GM23338 (cell line): ENCODE measurements at regions not wholly inside any gene's neighbourhood (a gene's known extent, or its start where the extent isn't known, plus 50 kb on each side); places are given as distances from the start of the nearest gene placed in this dataset.

Experiments used
- ATAC-seq: fragments of 200-7000 bp; cut with Tn5 transposase; 3 replicates; pipeline ENCODE4 v1.9.1; 2020
- DNase-seq: peaks from one replicate; pipeline ENCODE4 v3.0.0-alpha.2; 2015; ENCODE audit warnings: low spot score
- H2AFZ ChIP-seq: fragments of 200-600 bp; sonication (generic); 2 replicates; pipeline ENCODE4 v1.8.0; 2016; ENCODE audit warnings: antibody characterized with exemption, mild to moderate bottlenecking, moderate library complexity
- H3F3A ChIP-seq: fragments of 200-600 bp; sonication (generic); replicated peaks from 2 replicates; pipeline ENCODE4 v1.8.0; 2017; ENCODE audit warnings: antibody characterized with exemption, mixed run types, low read depth
- H3K27ac ChIP-seq: fragments of 200-600 bp; sonication (generic); 2 replicates; pipeline ENCODE4 v1.6.1; 2016; ENCODE audit warnings: low read depth
- H3K27me3 ChIP-seq: fragments of 200-600 bp; sonication (generic); 2 replicates; pipeline ENCODE4 v1.8.0; 2016; ENCODE audit warnings: mild to moderate bottlenecking, mixed run types, moderate library complexity; ENCODE audit not compliant: insufficient read depth
- H3K36me3 ChIP-seq: fragments of 200-600 bp; sonication (generic); 2 replicates; pipeline ENCODE4 v1.8.0; 2016; ENCODE audit warnings: mild to moderate bottlenecking; ENCODE audit not compliant: insufficient read depth
- H3K4me1 ChIP-seq: fragments of 200-600 bp; sonication (generic); 2 replicates; pipeline ENCODE4 v1.8.0; 2016; ENCODE audit warnings: mild to moderate bottlenecking, moderate library complexity; ENCODE audit not compliant: insufficient read depth
- H3K4me2 ChIP-seq: fragments of 200-600 bp; sonication (generic); 2 replicates; pipeline ENCODE4 v1.7.1; 2017; ENCODE audit warnings: mixed run types
- H3K4me3 ChIP-seq: fragments of 200-600 bp; sonication (generic); 2 replicates; pipeline ENCODE4 v1.6.1; 2016; ENCODE audit warnings: mixed run types
- H3K79me2 ChIP-seq: fragments of 200-600 bp; sonication (generic); replicated peaks from 2 replicates; pipeline ENCODE4 v1.8.0; 2017; ENCODE audit warnings: mild to moderate bottlenecking; ENCODE audit not compliant: insufficient read depth
- H3K9me2 ChIP-seq: fragments of 200-600 bp; sonication (generic); 2 replicates; pipeline ENCODE4 v1.8.0; 2017; ENCODE audit not compliant: insufficient read depth
- H4K20me1 ChIP-seq: fragments of 200-600 bp; sonication (generic); replicated peaks from 2 replicates; pipeline ENCODE4 v1.8.0; 2017; ENCODE audit warnings: mild to moderate bottlenecking; ENCODE audit not compliant: insufficient read depth
- H3K27ac Mint-ChIP-seq: 2 replicates; pipeline ENCODE4 v1.8.0; 2020; ENCODE audit warnings: inconsistent platforms, mild to moderate bottlenecking, moderate library complexity, mixed read lengths
- H3K27me3 Mint-ChIP-seq: 3 replicates; pipeline ENCODE4 v1.8.0; 2022; ENCODE audit warnings: low read depth, mild to moderate bottlenecking, moderate library complexity, mixed read lengths, inconsistent platforms; ENCODE audit not compliant: insufficient read depth, poor library complexity
- H3K36me3 Mint-ChIP-seq: 3 replicates; pipeline ENCODE4 v1.8.0; 2021; ENCODE audit warnings: low read depth, mild to moderate bottlenecking, inconsistent platforms, moderate library complexity, mixed read lengths
- H3K4me1 Mint-ChIP-seq: 3 replicates; pipeline ENCODE4 v1.8.0; 2020; ENCODE audit warnings: mild to moderate bottlenecking, inconsistent platforms, mixed read lengths
- H3K4me3 Mint-ChIP-seq: 3 replicates; pipeline ENCODE4 v1.8.0; 2021; ENCODE audit warnings: moderate library complexity, mild to moderate bottlenecking, inconsistent platforms, mixed read lengths
- H3K9me3 Mint-ChIP-seq: 3 replicates; pipeline ENCODE4 v1.8.0; 2020; ENCODE audit warnings: moderate library complexity, mild to moderate bottlenecking, inconsistent platforms, mixed read lengths
- CTCF ChIP-seq, 2 experiments: fragments of 200-600 bp in 1 of 2; sonication (generic) in 1 of 2; conservative IDR thresholded peaks; 2 replicates each; pipeline versions ENCODE4 v1.5.1 to v1.6.1; 2016 to 2017; ENCODE audit warnings: antibody characterized with exemption in 2 of 2, low read depth in 2 of 2, mild to moderate bottlenecking in 2 of 2, moderate library complexity in 1 of 2
- EZH2 ChIP-seq: fragments of 200-600 bp; sonication (generic); IDR thresholded peaks from one replicate; pipeline ENCODE4 v1.8.0; 2017; ENCODE audit warnings: antibody characterized with exemption, mild to moderate bottlenecking, low read depth; ENCODE audit not compliant: unreplicated experiment
- EZH2phosphoT487 ChIP-seq: fragments of 200-600 bp; sonication (generic); IDR thresholded peaks from one replicate; pipeline ENCODE4 v1.8.1; 2018; ENCODE audit warnings: antibody characterized with exemption; ENCODE audit not compliant: unreplicated experiment
- JUNB ChIP-seq: IDR thresholded peaks from one replicate; pipeline ENCODE4 v1.6.1; 2016; ENCODE audit warnings: antibody characterized with exemption; ENCODE audit not compliant: unreplicated experiment
- NANOG ChIP-seq: IDR thresholded peaks from 2 replicates; pipeline ENCODE4 v1.6.1; 2016; ENCODE audit warnings: antibody characterized with exemption, borderline replicate concordance
- POLR2AphosphoS5 ChIP-seq: IDR thresholded peaks from 2 replicates; pipeline ENCODE4 v1.6.1; 2016; ENCODE audit warnings: antibody characterized with exemption, low read depth
- REST ChIP-seq: IDR thresholded peaks from one replicate; pipeline ENCODE4 v1.6.1; 2018; ENCODE audit warnings: antibody characterized with exemption; ENCODE audit not compliant: unreplicated experiment
- STAT1 ChIP-seq: IDR thresholded peaks from one replicate; pipeline ENCODE4 v1.6.1; 2016; ENCODE audit warnings: antibody characterized with exemption; ENCODE audit not compliant: unreplicated experiment
- ZNF331 ChIP-seq: fragments of 250-450 bp; sonication (Bioruptor Pico); IDR thresholded peaks from 2 replicates; pipeline ENCODE4 v1.5.0; 2020; ENCODE audit warnings: low read depth, mild to moderate bottlenecking, moderate library complexity
- TF ChIP-seq, protein P1 (sequence below): IDR thresholded peaks from 2 replicates; pipeline ENCODE4 v1.6.1; 2016; ENCODE audit warnings: antibody characterized with exemption

DNA sequence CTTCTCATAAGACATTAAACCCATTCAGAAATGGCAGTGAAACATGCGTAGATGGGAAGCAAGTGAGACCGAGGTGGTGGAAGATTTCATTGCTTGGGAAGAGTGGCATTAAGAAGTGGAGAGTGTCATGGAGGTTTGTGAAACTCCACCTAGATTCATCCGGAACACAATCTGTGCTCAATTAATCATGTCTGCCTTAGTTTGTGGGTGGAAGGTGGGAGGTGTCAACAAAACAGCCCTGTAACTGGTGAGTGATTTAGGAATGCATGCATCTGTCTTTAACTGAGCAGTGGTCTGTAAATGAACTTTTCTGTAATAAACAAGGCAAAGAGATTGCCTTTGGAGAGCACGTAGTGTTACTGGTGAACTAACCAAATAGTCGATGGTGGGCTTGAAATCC, 113.7 kb downstream of the WNT5A start:
- TF ChIP-seq CTCF (conservative IDR thresholded peaks at IDR 0.05; ENCODE audit: low read depth in 2 of 2), result no peak

GRCh38 chr3:55370272-55370671, 116.8 kb downstream of the WNT5A start:
- Histone ChIP-seq H2AFZ (no peak overlapping the region), H3K36me3 (no peaks in the 10 kb centered on the region), H3K4me2 (no peak overlapping the region), H3K9me2 (0 out of 2 replicates have a peak, but pooled peaks cover 3% of the 10 kb centered on the region), H4K20me1 (no peaks in the 10 kb centered on the region), H3K4me1 (no peaks in the 10 kb centered on the region), H3K79me2 (no peaks in the 10 kb centered on the region), H3K4me3 (no peak overlapping the region), H3K27ac (no peak overlapping the region), H3K27me3 (no peaks in the 10 kb centered on the region), H3F3A (no peaks in the 10 kb centered on the region)
- Mint-ChIP-seq H3K4me3 (no peak overlapping the region), H3K4me1 (no peaks in the 10 kb centered on the region), H3K9me3 (no peaks in the 10 kb centered on the region), H3K27me3 (no peaks in the 10 kb centered on the region), H3K36me3 (no peaks in the 10 kb centered on the region), H3K27ac (no peak overlapping the region)
- ATAC-seq, result no peak
- DNase-seq, result no peak
- no peak for TF ChIP-seq JUNB
- TF ChIP-seq, protein P1, sequence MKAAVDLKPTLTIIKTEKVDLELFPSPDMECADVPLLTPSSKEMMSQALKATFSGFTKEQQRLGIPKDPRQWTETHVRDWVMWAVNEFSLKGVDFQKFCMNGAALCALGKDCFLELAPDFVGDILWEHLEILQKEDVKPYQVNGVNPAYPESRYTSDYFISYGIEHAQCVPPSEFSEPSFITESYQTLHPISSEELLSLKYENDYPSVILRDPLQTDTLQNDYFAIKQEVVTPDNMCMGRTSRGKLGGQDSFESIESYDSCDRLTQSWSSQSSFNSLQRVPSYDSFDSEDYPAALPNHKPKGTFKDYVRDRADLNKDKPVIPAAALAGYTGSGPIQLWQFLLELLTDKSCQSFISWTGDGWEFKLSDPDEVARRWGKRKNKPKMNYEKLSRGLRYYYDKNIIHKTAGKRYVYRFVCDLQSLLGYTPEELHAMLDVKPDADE, result no peak
- no peak for TF ChIP-seq ZNF331 (CRISPR knock-in tag)
- TF ChIP-seq POLR2AphosphoS5, result no peak
- no peak for TF ChIP-seq REST
- TF ChIP-seq STAT1, result no peak
- no peak for TF ChIP-seq EZH2
- TF ChIP-seq EZH2phosphoT487, result no peak
- TF ChIP-seq CTCF (conservative IDR thresholded peaks at IDR 0.05; ENCODE audit: low read depth in 2 of 2), result no peak
- no peak for TF ChIP-seq NANOG

More for the DNA sequence above, 113.7 kb downstream of the WNT5A start:
- DNase-seq, result no peak
- Histone ChIP-seq H4K20me1 (no peaks in the 10 kb centered on the region), H3F3A (no peaks in the 10 kb centered on the region), H3K9me2 (0 out of 2 replicates have a peak, but pooled peaks cover 3% of the 10 kb centered on the region), H3K27ac (no peak overlapping the region), H3K4me3 (no peak overlapping the region), H3K4me2 (no peak overlapping the region), H3K27me3 (no peaks in the 10 kb centered on the region), H3K36me3 (no peaks in the 10 kb centered on the region), H3K4me1 (no peaks in the 10 kb centered on the region), H3K79me2 (no peaks in the 10 kb centered on the region), H2AFZ (peak overlapping the region; percentile 53; the same call in 1 of the 2 replicates)
- Mint-ChIP-seq H3K27ac (no peak overlapping the region), H3K4me3 (no peak overlapping the region), H3K9me3 (no peaks in the 10 kb centered on the region), H3K36me3 (no peaks in the 10 kb centered on the region), H3K27me3 (no peaks in the 10 kb centered on the region), H3K4me1 (no peaks in the 10 kb centered on the region)
- ATAC-seq, result no peak
